ENCODE measurements at regions not wholly inside any gene's neighbourhood (a gene's known extent, or its start where the extent isn't known, plus 50 kb on each side); places are given as distances from the start of the nearest gene placed in this dataset.

- no peak for TF ChIP-seq CTCF (IDR thresholded peaks at IDR 0.05)
- TF ChIP-seq EP300 (IDR thresholded peaks at IDR 0.05): no peak
Measured at GRCh38 chr4:188737251-188738002, 598.2 kb downstream of the TRIML1 start.
